Gastrocnemius medialis (tissue), 4 donors: ENCODE measurements at regions not wholly inside any gene's neighbourhood (a gene's known extent, or its start where the extent isn't known, plus 50 kb on each side); places are given as distances from the start of the nearest gene placed in this dataset.
"Not testable (repeated sequence)": the region's sequence is repeated elsewhere in the genome, so short reads cannot be mapped to it uniquely, and the experiment has no call there.

Experiments
- ATAC-seq, 2 donors: fragments of 150-250 bp; one replicate each; pipeline ENCODE4 v1.9.1; 2016
- DNase-seq, 2 donors: peaks; one replicate each; pipeline ENCODE4 v3.0.0-alpha.2; 2019
- H3K27ac ChIP-seq, 4 donors: fragments of 200-600 bp; sonication (generic); 1 replicate in 1 of 4; 2 replicates in 3 of 4; pipeline ENCODE4 v1.5.1; 2016 to 2018; ENCODE audit warnings: mild to moderate bottlenecking in 2 of 4, moderate library complexity in 1 of 4
- H3K27me3 ChIP-seq, 3 donors: fragments of 200-600 bp; sonication (generic) in 2 of 3; 1 replicate in 1 of 3; 2 replicates in 2 of 3; pipeline versions ENCODE4 v1.5.1 to v1.6.0; 2016 to 2019; ENCODE audit warnings: mild to moderate bottlenecking in 1 of 3, moderate library complexity in 1 of 3
- H3K36me3 ChIP-seq, 2 donors: fragments of 200-600 bp; sonication (generic) in 1 of 2; one replicate each; pipeline ENCODE4 v1.5.1; 2017 to 2018
- H3K4me1 ChIP-seq, 2 donors: fragments of 200-600 bp; sonication (generic) in 1 of 2; one replicate each; pipeline ENCODE4 v1.5.1; 2016 to 2017; ENCODE audit warnings: mild to moderate bottlenecking in 2 of 2
- H3K4me3 ChIP-seq, 4 donors: fragments of 200-600 bp; sonication (generic) in 3 of 4; 1 replicate in 1 of 4; 2 replicates in 3 of 4; pipeline ENCODE4 v1.5.1; 2016 to 2019; ENCODE audit warnings: mild to moderate bottlenecking in 2 of 4
- H3K9me3 ChIP-seq, 3 donors: fragments of 200-600 bp; sonication (generic) in 2 of 3; 1 replicate in 1 of 3; 2 replicates in 2 of 3; pipeline ENCODE4 v1.5.1; 2016 to 2019
- POLR2A ChIP-seq, 2 donors: fragments of 450-650 bp; IDR thresholded peaks; one replicate each; pipeline ENCODE4 v1.6.1; 2017; ENCODE audit warnings: antibody characterized with exemption in 2 of 2, mild to moderate bottlenecking in 2 of 2, moderate library complexity in 2 of 2
- in situ Hi-C, 4 donors: fragments of 200-750 bp; cut with MboI; loops; one replicate each; pipeline versions ENCODE4 v1.15.0 to v1.8.0; 2017; ENCODE audit warnings: low sequenced_read_pairs in 4 of 4
- intact Hi-C: fragments of 100-400 bp; cut with DNase I; formaldehyde crosslinking; loops from one replicate; pipeline ENCODE4 v1.15.1; 2023; ENCODE audit warnings: low total_unique reads
- TF ChIP-seq, protein P1 (sequence below), 5 experiments: fragments of 450-650 bp in 3 of 5; fragments of 200-600 bp in 2 of 5; sonication (generic) in 2 of 5; IDR thresholded peaks in 4 of 5; conservative IDR thresholded peaks in 1 of 5; 1 replicate in 4 of 5; 2 replicates in 1 of 5; pipeline ENCODE4 v1.5.1; 2016 to 2019; ENCODE audit warnings: antibody characterized with exemption in 5 of 5, mild to moderate bottlenecking in 3 of 5, moderate library complexity in 3 of 5

DNA sequence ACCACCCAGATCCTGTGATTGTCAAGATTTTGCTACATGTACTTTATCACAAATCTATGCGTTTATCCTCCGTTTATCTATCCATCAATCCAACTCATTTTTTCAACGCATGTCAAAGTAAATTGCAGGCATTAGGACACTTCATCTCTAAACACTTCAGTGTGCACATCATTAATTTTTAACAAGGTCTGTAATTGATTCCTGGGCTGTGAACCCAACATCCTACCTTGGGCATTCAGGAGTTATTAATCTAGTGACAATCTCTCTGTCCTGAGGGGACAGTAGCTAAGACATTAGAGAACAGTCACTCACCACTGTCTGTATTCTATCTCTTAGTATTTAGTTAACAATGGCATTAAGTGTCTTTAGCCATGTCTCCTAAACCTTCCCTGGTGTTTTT, 264.7 kb downstream of the SOX9 start:
- Histone ChIP-seq H3K36me3 (no peaks in the 10 kb centered on the region), H3K27ac (no peak overlapping the region), H3K27me3 (no peaks in the 10 kb centered on the region), H3K9me3 (no peaks in the 10 kb centered on the region), H3K4me3 (no peak overlapping the region), H3K4me1 (no peaks in the 10 kb centered on the region)
- intact Hi-C loops, result no loop called here
- ATAC-seq, result no peak
- in situ Hi-C loops, result no loop called here
- TF ChIP-seq, protein P1, sequence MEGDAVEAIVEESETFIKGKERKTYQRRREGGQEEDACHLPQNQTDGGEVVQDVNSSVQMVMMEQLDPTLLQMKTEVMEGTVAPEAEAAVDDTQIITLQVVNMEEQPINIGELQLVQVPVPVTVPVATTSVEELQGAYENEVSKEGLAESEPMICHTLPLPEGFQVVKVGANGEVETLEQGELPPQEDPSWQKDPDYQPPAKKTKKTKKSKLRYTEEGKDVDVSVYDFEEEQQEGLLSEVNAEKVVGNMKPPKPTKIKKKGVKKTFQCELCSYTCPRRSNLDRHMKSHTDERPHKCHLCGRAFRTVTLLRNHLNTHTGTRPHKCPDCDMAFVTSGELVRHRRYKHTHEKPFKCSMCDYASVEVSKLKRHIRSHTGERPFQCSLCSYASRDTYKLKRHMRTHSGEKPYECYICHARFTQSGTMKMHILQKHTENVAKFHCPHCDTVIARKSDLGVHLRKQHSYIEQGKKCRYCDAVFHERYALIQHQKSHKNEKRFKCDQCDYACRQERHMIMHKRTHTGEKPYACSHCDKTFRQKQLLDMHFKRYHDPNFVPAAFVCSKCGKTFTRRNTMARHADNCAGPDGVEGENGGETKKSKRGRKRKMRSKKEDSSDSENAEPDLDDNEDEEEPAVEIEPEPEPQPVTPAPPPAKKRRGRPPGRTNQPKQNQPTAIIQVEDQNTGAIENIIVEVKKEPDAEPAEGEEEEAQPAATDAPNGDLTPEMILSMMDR (IDR thresholded peaks at IDR 0.05 in 4 of 5, conservative IDR thresholded peaks at IDR 0.05 in 1 of 5), result no peak
- no peak for TF ChIP-seq POLR2A (IDR thresholded peaks at IDR 0.05)
- no peak for DNase-seq

DNA sequence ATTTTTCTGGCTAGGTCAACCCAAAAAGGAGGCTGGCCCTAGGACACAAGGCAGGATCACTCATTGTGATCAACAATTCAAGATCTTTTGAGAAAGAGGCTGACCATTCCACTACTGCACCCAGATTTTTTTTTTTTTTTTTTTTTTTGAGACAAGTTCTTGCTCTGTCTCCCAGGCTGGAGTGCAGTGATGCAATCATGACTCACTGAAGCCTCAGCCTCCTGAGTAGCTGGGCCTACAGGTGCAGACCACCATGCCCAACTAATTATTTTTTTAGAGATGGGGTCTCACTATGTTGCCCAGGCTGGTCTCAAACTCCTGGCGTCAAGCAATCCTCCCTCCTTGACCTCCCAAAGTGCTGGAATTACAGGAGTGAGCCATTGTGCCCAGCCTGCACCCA, 265.4 kb downstream of the SOX9 start:
- in situ Hi-C loops, ATAC-seq: not testable (repeated sequence)

DNA sequence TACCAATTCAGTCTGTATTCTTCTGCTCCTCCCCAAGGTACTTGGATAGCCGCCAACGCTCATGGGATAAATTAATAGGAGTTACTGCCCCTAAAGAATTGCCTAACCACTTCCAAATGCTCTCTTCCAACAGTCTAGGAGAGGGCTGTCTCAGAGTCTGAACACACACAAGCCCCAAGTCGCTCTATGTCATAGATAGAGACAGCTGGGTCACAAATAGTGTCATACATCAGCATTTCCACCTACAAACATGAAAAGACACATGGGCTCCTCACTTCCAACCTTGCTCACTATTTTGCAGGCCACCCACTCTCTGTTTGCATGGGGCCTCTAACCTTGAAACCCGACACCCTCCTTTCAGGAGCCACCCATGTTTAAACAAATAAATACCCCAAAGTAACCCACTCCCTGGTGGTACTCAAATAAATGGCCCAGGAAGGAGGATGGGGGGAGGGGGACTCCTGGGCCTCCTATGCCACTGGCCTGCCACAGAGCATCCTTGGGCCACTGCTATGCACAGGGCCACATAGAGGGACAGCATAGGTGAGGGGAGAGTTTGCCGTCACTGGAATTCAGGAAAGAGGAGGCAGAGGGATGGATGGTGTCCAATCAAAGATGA, 265.9 kb downstream of the SOX9 start:
- H3K9me3 ChIP-seq, result no peaks in the 10 kb centered on the region
- in situ Hi-C loops, result no loop called here

More for the DNA sequence above, 265.4 kb downstream of the SOX9 start:
- H3K36me3 ChIP-seq, H3K4me1 ChIP-seq, H3K27ac ChIP-seq, H3K9me3 ChIP-seq, H3K27me3 ChIP-seq, DNase-seq, intact Hi-C loops, H3K4me3 ChIP-seq: not testable (repeated sequence)

DNA sequence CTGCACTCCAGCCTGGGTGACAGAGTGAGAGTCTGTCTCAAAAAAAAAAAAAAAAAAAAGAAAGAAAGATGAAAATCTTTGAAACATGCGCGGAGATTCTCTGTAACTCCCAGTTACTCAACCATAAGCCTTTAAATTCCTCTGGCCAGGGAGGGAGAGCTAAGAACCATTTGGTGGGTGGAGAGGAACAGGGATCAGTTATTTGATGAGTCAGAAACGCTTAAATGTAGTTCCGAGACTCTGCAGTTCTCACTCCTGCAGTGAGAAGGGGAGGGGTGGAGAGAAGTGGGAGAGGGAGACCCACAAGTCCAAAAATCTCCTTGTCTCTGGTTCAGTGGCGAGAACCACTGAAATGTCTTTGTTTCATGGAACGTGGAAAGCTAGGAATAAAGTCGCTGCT, 266.7 kb downstream of the SOX9 start:
- no peaks in the 10 kb centered on the region for H3K9me3 ChIP-seq
- H3K4me3 ChIP-seq, result no peak overlapping the region
- DNase-seq (no peak), ATAC-seq (no peak)
- no peak for TF ChIP-seq POLR2A (IDR thresholded peaks at IDR 0.05)
- TF ChIP-seq, protein P1 (IDR thresholded peaks at IDR 0.05 in 4 of 5, conservative IDR thresholded peaks at IDR 0.05 in 1 of 5), result no peak
- no peaks in the 10 kb centered on the region for H3K36me3 ChIP-seq
- in situ Hi-C loops, result no loop called here
- H3K4me1 ChIP-seq, result no peaks in the 10 kb centered on the region
- H3K27ac ChIP-seq, result no peak overlapping the region
- no peaks in the 10 kb centered on the region for H3K27me3 ChIP-seq
- intact Hi-C loops, result no loop called here

More for the DNA sequence above, 265.9 kb downstream of the SOX9 start:
- Histone ChIP-seq H3K4me3 (no peak overlapping the region), H3K27me3 (no peaks in the 10 kb centered on the region), H3K36me3 (no peaks in the 10 kb centered on the region), H3K4me1 (no peaks in the 10 kb centered on the region), H3K27ac (no peak overlapping the region)
- TF ChIP-seq POLR2A (IDR thresholded peaks at IDR 0.05), result no peak
- TF ChIP-seq, protein P1 (IDR thresholded peaks at IDR 0.05 in 4 of 5, conservative IDR thresholded peaks at IDR 0.05 in 1 of 5), result no peak
- DNase-seq, result no peak
- ATAC-seq, result no peak
- intact Hi-C loops, result no loop called here

DNA sequence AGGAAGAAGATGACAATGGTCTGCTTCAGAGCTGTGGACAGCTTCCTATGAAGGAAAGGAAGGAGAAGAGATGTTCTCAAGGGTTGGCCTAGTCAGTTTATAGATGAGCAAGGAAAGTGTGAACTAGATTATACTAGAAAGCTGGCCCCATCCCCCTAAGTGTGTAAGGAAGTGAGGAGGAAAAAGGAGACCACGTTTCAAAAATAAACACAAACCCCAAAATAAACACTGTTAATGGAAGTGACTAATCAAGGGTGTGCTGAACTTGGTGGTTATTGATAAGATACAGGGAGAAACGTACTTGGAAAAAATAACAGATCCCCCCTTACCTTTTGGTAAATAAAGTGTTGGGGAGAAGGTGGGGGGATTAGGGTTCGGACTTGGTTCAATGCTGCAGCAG, 267.1 kb downstream of the SOX9 start:
- DNase-seq, result no peak
- TF ChIP-seq, protein P1 (IDR thresholded peaks at IDR 0.05 in 4 of 5, conservative IDR thresholded peaks at IDR 0.05 in 1 of 5), result no peak
- no peak for TF ChIP-seq POLR2A (IDR thresholded peaks at IDR 0.05)
- intact Hi-C loops, result no loop called here
- no peaks in the 10 kb centered on the region for H3K27me3 ChIP-seq
- no peaks in the 10 kb centered on the region for H3K36me3 ChIP-seq
- in situ Hi-C loops, result no loop called here
- H3K4me3 ChIP-seq, result no peak overlapping the region
- ATAC-seq, result no peak
- no peaks in the 10 kb centered on the region for H3K4me1 ChIP-seq
- H3K27ac ChIP-seq, result no peak overlapping the region
- H3K9me3 ChIP-seq, result no peaks in the 10 kb centered on the region
